Body of pancreas (tissue), 4 donors: ENCODE measurements at regions not wholly inside any gene's neighbourhood (a gene's known extent, or its start where the extent isn't known, plus 50 kb on each side); places are given as distances from the start of the nearest gene placed in this dataset.

Experiments
- POLR2A ChIP-seq, 3 donors: fragments of 450-650 bp; IDR thresholded peaks; one replicate each; pipeline ENCODE4 v1.6.1; 2016; ENCODE audit warnings: antibody characterized with exemption in 3 of 3, mild to moderate bottlenecking in 2 of 3
- TF ChIP-seq, protein P1 (sequence below), 7 experiments: fragments of 450-650 bp in 4 of 7; fragments of 200-600 bp in 3 of 7; sonication (generic) in 3 of 7; IDR thresholded peaks; one replicate each; pipeline ENCODE4 v1.5.1; 2016 to 2019; ENCODE audit warnings: antibody characterized with exemption in 7 of 7

DNA sequence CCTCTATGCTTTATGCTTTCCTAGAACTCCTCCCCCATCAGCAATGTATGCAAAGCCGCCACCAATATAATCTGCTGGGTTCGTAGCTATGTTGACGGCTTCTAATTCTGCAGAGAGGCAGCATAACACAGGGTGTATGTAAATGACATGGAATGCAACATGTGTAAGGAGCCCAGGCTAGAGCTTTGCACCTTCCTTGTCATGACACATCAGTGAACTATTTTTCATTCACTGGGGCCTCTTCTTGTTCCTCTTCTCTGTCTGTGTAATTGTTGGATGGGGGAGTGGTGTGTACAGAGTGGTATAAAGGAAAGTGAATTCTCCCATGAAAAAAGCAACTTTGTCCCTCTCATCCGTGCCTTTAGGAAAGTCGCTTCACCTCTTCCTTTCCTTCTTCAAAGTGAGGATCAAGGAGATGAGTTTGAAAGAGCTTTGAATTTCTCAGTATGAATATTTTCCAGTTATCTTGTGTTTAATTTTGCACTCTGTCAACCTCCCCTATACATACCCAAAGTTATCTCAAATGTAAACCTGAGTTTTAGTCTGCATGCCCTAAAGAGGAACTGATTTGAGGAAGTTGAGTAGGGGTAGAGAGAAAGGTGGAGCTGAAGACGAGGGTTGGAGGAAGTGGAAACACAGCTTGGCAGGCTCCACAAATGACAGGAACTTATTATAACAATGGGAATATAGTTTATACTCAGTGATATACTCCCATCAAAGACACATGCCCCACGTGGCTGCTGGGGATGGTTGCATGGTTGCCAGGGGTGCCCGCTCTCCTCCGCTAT is 74.9 kb upstream of the ARL4C start:
- TF ChIP-seq, protein P1, sequence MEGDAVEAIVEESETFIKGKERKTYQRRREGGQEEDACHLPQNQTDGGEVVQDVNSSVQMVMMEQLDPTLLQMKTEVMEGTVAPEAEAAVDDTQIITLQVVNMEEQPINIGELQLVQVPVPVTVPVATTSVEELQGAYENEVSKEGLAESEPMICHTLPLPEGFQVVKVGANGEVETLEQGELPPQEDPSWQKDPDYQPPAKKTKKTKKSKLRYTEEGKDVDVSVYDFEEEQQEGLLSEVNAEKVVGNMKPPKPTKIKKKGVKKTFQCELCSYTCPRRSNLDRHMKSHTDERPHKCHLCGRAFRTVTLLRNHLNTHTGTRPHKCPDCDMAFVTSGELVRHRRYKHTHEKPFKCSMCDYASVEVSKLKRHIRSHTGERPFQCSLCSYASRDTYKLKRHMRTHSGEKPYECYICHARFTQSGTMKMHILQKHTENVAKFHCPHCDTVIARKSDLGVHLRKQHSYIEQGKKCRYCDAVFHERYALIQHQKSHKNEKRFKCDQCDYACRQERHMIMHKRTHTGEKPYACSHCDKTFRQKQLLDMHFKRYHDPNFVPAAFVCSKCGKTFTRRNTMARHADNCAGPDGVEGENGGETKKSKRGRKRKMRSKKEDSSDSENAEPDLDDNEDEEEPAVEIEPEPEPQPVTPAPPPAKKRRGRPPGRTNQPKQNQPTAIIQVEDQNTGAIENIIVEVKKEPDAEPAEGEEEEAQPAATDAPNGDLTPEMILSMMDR (IDR thresholded peaks at IDR 0.05), result no peak
- TF ChIP-seq POLR2A (IDR thresholded peaks at IDR 0.05), result no peak
